Osteocyte (in vitro differentiated cells): ENCODE measurements at regions not wholly inside any gene's neighbourhood (a gene's known extent, or its start where the extent isn't known, plus 50 kb on each side); places are given as distances from the start of the nearest gene placed in this dataset.

Experiments used
- DNase-seq: peaks from one replicate; pipeline ENCODE4 v3.0.0; 2021; ENCODE audit warnings: mixed read lengths; ENCODE audit not compliant: unreplicated experiment; ENCODE audit errors: extremely low spot score
- H3K27ac Mint-ChIP-seq: one replicate; pipeline ENCODE4 v1.8.0; 2021; ENCODE audit warnings: mild to moderate bottlenecking, mixed read lengths; ENCODE audit not compliant: unreplicated experiment
- H3K27me3 Mint-ChIP-seq: one replicate; pipeline ENCODE4 v1.8.0; 2021; ENCODE audit warnings: mixed read lengths; ENCODE audit not compliant: unreplicated experiment
- H3K36me3 Mint-ChIP-seq: one replicate; pipeline ENCODE4 v1.8.0; 2021; ENCODE audit warnings: mixed read lengths; ENCODE audit not compliant: unreplicated experiment
- H3K4me1 Mint-ChIP-seq: one replicate; pipeline ENCODE4 v1.8.0; 2021; ENCODE audit warnings: mixed read lengths; ENCODE audit not compliant: unreplicated experiment
- H3K4me3 Mint-ChIP-seq: one replicate; pipeline ENCODE4 v1.8.0; 2021; ENCODE audit warnings: mild to moderate bottlenecking, moderate library complexity, mixed read lengths; ENCODE audit not compliant: unreplicated experiment
- H3K9me3 Mint-ChIP-seq: one replicate; pipeline ENCODE4 v1.8.0; 2021; ENCODE audit warnings: mixed read lengths; ENCODE audit not compliant: unreplicated experiment
- CTCF ChIP-seq: fragments of 200-600 bp; sonication (generic); IDR thresholded peaks from 2 replicates; pipeline ENCODE4 v1.5.0; 2021; ENCODE audit warnings: antibody characterized with exemption, mild to moderate bottlenecking, moderate library complexity

GRCh38 chr20:24402188-24402587, 67.2 kb upstream of the SYNDIG1 start:
- peaks cover 14% of the 10 kb centered on the region for H3K27me3 Mint-ChIP-seq
- H3K9me3 Mint-ChIP-seq, result no peaks in the 10 kb centered on the region
- H3K27ac Mint-ChIP-seq, result no peak overlapping the region
- no peak overlapping the region for H3K4me3 Mint-ChIP-seq
- no peaks in the 10 kb centered on the region for H3K4me1 Mint-ChIP-seq
- H3K36me3 Mint-ChIP-seq, result no peaks in the 10 kb centered on the region
- DNase-seq, result peak; percentile 66
- TF ChIP-seq CTCF, result no peak

- no peak for TF ChIP-seq CTCF
- Mint-ChIP-seq H3K36me3 (no peaks in the 10 kb centered on the region), H3K27me3 (peaks cover 15% of the 10 kb centered on the region), H3K4me1 (no peaks in the 10 kb centered on the region), H3K9me3 (no peaks in the 10 kb centered on the region), H3K4me3 (no peak overlapping the region), H3K27ac (no peak overlapping the region)
- DNase-seq, result peak; percentile 76
Measured at GRCh38 chr20:24395151-24395550, 74.3 kb upstream of the SYNDIG1 start.

- Mint-ChIP-seq H3K36me3 (no peaks in the 10 kb centered on the region), H3K4me3 (no peak overlapping the region), H3K27me3 (peaks cover 11% of the 10 kb centered on the region), H3K4me1 (no peaks in the 10 kb centered on the region), H3K27ac (no peak overlapping the region), H3K9me3 (no peaks in the 10 kb centered on the region)
- TF ChIP-seq CTCF, result no peak
- DNase-seq, result no peak
Measured at GRCh38 chr20:24393903-24394302, 75.5 kb upstream of the SYNDIG1 start.

- Mint-ChIP-seq H3K27me3 (peaks cover 8% of the 10 kb centered on the region), H3K9me3 (no peaks in the 10 kb centered on the region), H3K27ac (no peak overlapping the region), H3K4me3 (no peak overlapping the region), H3K36me3 (no peaks in the 10 kb centered on the region), H3K4me1 (no peaks in the 10 kb centered on the region)
- no peak for TF ChIP-seq CTCF
- DNase-seq, result no peak
Measured at GRCh38 chr20:24392612-24393011, 76.8 kb upstream of the SYNDIG1 start.

- no peaks in the 10 kb centered on the region for H3K4me1 Mint-ChIP-seq
- H3K36me3 Mint-ChIP-seq, result no peaks in the 10 kb centered on the region
- TF ChIP-seq CTCF, result no peak
- no peak overlapping the region for H3K27ac Mint-ChIP-seq
- peaks cover 15% of the 10 kb centered on the region for H3K27me3 Mint-ChIP-seq
- H3K9me3 Mint-ChIP-seq, result no peaks in the 10 kb centered on the region
- H3K4me3 Mint-ChIP-seq, result no peak overlapping the region
- DNase-seq, result no peak
Measured at GRCh38 chr20:24389686-24390085, 79.7 kb upstream of the SYNDIG1 start.
